GM18520 (cell line): ENCODE measurements at regions not wholly inside any gene's neighbourhood (a gene's known extent, or its start where the extent isn't known, plus 50 kb on each side); places are given as distances from the start of the nearest gene placed in this dataset.

Experiments used
- ATAC-seq: cut with Tn5 transposase; IDR thresholded peaks from one replicate; pipeline ENCODE4 v1.9.1; 2021; ENCODE audit not compliant: unreplicated experiment

DNA sequence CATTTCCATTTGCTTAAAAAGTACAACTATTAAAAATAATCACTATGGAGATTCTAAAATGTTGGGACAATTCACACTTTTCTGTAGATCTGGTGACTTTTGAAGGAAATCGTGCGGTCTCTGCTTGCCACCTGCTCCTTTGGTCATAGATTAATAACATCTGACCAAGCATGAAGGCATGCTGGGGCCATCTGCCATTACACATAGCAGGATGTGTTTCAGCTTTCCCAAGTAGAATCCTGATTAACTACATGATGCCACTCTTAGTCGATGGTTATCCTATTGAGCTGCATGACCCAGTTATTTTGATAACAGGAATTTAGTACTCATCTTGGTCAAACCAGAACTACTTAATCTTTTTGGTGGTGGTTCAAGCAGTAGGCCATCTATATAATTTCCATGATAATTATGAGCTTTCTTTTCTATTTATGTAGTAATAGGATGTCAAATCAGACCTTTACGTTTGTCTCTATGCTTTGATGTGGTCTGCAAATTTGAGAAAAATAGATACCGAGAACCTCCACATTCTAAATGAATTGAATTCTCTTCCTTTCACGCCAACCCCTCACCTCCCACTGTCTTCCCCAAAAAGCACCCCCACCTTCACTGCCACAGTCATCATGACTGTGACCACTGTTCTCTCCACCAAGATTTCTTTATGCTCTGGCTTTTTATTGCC is 158.1 kb downstream of the DIPK2A start:
- ATAC-seq, result no peak

DNA sequence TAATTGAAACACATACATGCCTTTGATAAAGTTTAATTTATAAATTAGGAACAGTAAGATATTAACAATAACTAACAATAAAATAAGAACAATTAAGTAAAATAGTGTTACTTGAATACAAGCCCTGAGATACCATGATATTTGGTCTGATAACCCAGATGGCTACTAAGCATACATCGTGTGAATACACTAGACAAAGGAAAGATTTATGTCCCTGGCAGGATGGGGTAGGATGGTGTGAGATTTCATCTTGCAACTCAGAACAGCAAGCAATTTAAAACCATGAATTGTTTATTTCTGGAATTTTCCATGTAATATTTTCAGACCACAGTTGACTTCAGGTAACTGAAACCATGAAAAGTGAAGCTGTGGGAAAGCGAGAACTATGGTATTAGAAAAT is 169.5 kb downstream of the DIPK2A start:
- ATAC-seq, result no peak

DNA sequence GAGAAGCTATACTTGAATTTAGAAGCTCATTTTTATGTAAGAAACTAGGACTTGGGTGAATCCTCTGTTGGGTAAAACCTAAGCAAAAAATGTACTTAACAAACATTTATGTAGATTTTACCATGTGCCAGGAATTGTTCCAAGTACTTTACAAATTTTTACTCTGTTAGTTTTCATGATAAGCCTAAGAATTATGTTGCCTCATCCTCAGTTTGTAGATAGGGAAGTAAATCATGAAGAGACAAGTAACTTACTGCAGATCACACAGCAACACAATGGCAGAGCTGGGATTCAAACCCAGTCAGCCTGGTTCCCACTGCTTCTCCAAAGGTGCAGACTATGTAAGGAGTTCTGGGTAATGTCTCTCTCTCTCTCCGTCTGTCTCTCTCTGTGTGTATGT is 169.9 kb downstream of the DIPK2A start:
- ATAC-seq, result no peak

DNA sequence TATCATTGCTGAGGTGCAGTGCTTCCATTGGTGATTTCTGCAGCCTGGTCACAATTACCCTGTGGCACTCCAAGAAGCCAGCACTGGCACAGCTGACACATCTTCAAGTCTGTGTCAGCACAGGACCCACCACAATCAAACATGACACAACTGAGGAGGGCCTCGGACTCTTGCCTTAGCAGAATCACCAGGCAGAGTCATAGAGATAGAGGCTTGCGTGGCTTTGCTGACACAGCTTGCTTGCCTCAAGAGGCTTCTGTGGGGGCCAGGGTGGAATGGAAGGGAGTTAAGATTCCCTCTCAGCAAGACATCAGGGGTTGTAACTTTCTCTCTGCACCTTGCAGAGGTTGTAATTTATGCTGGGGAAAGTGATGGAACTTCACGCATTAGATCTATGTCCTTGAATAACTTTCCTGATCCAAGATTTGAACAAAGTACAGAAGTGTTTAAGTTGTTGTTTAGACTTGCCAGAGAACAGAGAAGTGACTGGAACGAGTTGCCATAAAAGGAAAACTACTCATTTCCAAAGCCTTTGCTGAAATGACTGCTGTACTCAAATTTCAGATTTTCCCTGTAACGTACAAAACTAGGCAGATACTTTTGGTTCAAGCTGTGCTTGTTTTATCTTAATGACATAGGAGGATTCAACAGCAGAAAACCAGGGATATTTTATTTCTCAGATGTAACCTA is 170.7 kb downstream of the DIPK2A start:
- ATAC-seq, result no peak

DNA sequence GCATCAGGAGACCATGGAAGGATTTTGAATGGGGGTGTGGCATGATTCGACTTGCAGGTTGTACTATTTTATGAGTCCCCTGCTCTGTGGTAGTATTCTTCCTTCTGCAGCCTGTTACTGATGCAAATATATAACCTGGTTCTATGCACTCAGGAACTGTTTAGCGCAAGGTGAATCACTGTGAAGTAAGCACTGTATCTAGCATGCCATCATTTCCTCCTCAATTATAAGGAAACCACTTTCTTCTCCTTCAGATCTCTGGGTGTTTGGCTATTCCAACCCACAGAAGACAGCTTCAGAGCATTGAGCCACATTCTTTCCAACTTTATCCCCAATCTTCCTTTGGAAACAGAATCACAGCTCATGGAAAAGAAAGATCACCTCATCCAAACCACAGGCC is 176.7 kb downstream of the DIPK2A start:
- ATAC-seq, result no peak

DNA sequence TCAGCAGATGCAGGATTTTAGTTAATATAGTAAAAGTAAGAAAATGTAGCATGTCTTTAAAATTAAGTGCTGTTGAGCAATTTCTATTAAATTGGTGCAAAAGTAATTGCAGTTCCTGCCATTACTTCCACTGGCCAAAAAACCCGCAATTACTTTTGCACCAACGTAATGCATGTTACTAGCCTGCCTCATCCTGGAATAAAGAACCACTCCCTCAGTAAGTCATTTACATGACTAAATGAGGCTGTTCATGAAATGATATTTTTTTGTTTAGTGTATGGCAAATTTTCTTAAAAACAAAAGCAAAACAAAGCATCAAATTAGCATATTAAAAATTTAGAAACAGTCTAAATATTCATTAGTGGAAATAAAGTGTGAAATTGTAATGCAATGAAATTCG is 180.4 kb downstream of the DIPK2A start:
- ATAC-seq, result no peak

DNA sequence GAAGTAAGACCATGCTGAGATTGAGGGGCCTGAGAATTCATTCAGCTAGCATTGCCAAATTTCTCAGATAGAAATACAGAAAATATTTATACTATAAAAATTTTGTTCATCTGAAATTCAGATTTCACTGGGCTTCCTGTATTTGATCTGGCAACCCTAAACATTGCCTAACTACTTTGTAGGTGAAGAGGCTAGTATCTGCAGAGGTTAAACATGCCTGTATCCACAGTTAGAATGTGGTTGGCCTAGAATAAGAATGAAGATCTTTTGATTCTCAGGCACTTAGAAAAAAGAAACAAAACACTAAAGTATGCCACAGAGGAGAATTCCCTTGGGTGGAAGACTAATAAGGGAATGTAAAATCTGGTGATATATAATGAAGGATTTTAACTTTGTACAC is 189.0 kb downstream of the DIPK2A start:
- ATAC-seq, result no peak

DNA sequence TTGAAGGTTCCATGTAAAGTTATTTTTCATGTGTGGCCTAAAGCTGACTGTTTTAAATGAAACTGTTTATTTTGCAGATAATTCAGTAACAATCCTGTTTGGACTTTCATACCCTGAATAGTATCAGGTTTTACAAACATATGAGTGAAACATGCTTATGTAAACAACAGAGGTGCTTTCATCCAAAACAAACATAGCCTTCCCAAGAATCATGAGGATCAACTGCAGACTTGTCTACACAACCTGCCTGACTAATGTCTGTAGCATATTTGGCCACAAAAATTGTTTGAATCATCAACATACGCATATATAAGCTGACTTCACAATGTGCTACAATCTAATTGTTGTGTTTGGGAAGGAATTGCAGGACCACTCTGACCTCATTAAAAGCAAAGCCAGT is 190.4 kb downstream of the DIPK2A start:
- ATAC-seq, result no peak

DNA sequence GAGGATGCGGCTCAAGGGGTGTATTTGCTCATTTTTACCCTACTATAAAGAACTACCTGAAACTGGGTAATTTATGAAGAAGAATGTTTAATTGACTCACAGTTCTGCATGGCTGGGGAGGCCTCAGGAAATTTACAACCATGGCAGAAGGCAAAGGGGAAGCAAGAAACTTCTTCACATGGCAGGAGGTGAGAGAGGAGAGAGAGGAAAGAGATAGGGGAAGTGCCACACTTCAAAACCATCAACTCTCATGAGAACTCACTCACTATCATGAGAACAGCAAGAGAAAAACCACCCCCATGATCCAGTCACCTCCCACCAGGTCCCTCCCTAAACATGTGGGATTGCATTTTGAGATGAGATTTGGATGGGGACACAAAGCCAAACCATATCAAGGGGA is 192.7 kb downstream of the DIPK2A start:
- ATAC-seq, result no peak

DNA sequence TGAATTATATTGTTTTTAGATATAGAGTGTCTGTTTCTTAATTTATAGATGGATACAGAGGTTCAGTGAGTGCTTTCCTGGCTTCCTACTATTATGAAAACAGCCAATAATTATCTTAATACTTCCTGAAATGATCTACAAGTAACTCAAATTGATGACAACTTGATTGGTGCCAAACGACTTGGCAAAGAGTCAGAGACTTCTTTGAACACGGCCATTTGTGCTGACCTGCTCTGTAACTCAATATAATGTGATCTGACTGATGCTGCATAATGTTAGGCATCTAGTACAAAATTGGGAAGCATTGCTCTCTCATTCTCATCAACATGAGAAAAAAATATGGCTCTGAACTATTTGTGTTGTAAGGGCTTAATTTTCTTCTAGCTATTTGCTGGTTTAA is 193.9 kb downstream of the DIPK2A start:
- no peak for ATAC-seq

DNA sequence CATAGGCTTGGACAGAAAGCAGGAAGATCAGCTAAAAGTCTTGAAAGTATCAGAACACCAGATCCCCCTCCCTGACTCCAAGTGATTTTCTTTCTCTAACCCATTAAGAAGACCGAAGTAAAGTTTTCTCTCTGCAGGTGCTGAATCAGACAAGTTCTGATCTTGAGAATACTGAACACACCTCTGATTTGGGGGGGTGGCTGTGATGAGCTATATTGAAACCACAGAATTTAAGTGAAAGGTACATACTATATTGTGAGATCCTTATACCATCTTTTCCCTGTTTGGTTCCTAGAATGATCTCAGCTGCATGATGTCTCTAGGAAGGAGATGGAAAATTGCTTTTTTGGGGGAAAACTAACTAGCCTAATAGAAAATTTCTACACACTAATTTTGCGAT is 196.0 kb downstream of the DIPK2A start:
- no peak for ATAC-seq

DNA sequence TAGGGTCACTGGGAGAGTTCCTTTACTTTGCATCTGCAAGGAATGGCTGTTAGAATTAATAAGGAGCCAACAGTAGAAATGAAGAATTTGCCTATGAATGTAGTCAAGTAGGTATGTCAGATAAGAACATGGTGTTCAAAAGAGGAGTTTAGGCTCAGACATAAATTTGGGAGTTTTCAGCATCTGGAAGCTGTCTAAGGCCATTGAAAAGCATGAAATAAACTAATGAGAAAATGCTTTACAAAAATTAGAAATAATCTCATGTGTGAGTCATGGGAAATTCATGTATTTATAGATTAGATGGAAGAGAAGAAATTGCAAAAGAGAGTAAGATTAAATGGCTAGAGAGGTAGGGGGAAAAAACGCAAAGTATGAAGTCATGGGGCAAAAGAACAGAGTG is 201.9 kb downstream of the DIPK2A start:
- no peak for ATAC-seq

DNA sequence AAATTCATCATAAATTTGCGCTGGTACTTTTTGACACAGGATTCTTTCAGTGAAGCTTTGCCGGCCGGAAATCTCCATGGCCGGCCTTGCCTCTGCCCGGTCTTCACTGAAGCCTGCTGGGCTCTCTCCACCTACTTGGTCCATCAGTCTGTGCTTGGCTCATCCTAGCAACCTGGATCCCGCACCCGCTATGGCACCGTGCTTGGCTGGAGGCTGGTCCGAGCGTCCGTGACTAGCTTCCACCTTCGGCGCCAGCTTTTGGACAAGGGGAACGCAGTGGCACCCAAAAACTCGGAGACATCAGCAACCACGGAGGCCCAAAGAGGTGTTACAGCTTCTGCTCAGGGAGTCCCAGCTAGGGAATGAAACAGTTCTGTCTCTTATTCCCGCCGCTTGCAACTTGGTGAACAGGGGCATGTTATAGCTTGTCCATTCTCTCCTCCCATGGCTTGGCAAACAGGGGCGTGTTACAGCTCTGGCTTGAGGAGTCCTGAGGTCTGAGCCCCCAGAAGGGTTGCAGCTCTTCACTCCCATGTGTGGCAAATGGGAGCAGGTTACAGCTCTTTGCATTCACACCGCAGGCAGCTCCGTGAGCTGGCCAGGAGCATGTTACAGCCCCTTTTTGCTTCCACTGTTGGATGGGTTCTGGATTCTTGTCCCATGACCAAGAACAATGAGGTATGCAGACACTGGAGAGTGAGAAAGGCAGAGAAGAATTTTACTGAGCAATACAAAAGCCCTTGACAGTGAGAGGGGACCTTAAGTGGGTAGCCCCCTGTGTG is 204.2 kb downstream of the DIPK2A start:
- no peak for ATAC-seq

DNA sequence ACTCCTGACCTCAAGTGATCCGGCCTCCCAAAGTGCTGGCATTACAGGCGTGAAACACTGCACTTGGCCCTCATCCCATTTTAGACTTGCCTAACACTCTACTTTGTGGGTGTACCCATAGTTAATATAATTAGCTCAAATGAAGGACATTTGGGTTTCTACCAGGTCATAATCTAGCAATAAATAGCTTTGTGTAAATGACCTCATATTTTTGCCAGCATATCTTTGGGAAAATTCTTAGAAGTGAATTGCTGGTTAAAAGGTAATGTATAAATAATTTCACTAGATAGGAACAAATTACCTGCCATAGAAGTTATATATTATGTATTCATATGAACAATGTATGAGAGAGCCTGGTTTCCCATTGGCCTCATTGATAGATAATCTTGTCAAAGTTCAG is 206.0 kb downstream of the DIPK2A start:
- ATAC-seq, result no peak

DNA sequence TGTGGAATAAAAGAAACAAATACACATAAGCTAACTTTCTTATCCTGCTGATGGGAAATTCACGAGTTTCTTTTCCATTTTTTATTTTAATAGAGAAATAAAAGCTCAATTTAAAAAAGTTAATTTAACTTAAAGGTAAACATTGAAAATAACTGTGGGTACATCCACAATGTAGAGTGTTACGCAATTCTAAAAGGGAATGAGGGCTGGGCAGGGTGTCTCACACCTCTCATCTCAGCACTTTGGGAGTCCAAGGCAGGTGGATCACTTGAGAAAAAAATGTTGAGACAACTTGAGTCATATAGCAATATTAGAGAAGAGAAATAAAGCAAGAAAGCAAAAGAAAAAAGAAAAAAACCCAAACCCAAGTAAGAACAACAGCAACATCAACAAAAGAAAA is 207.0 kb downstream of the DIPK2A start:
- no peak for ATAC-seq

DNA sequence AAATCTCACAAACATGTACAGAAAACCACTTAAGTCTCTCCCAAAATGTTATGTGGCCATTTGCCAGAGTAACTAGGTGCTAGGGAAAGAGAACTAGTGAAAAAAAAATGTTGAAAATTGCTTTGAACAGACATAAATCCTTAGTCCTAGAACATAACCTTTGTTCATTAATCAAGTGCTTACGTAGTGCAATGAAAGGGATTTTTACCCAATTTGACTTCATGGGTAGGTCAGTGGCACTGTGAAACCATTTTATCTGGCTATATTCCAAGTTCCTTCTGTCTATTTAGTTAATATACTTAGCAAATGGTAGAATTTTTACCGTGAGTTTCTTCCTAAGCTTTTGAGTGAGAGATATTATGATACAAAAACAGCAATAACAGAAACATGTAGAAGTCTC is 209.4 kb downstream of the DIPK2A start:
- ATAC-seq, result no peak

DNA sequence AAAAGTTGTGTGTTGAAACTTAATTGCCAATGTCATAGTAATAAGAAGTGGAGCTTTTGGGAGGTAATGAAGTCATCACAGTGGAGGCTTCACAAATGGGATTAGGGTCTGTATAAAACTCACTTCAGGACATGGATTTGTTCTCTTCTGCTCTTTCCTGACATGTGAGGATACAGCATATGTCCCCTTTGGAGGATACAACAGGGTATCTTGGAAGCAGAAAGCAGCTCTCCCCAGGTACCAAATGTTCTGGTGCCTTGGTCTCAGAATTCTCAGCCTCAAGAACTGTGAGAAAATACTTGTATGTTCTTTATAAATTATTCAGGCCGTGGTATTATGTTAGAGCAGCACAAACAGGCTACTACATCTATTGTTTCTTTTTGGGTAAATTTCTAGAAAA is 210.9 kb downstream of the DIPK2A start:
- no peak for ATAC-seq

DNA sequence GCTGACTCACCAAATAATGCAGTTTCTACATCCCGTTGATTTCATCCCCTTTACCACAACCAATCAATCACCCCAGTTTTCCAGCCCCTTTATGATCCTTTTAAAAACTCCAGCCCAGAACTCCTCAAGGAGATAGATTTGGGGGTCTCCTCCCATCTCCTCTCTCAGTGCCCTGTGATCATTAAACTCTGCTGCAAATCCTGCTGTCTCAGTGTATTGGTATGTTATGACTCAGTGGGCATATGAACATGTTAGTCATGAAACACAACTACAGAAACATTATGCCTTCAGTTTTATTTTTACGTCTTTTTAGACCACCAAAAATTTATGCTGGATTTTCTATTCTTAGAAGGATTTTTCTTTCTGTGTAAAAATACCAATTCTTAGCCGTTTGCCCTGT is 213.7 kb downstream of the DIPK2A start:
- no peak for ATAC-seq

DNA sequence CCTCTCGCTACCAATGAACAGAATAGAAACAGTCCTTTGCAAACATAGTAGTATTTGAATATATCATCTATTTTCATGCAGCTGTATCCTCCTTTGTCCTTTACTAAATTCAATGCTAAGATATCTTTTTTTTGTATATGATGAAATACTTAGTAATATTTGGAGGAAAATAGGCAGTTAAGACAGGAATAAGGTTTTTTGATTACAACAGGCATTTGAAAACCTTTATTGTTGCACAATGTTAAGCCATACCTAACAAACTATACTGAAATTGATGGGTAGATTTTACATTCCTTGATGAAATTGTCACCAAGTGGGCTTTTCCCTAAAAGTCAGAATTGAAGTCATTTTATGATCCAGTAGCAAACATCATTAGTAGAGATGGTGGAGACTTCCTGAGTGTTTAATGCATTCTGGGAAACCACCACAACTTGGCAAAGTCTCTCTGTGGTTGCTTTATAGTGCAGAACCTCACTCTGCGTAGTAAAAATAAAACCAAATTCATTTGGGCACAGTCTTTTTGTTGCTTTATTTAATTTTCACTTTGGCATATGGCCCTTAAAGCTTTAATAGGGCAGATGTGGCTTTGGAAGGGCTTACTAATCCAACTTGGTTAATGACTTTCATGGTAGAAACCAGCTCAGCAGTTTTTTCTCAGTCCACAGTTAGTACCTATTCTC is 216.0 kb downstream of the DIPK2A start:
- ATAC-seq, result no peak

DNA sequence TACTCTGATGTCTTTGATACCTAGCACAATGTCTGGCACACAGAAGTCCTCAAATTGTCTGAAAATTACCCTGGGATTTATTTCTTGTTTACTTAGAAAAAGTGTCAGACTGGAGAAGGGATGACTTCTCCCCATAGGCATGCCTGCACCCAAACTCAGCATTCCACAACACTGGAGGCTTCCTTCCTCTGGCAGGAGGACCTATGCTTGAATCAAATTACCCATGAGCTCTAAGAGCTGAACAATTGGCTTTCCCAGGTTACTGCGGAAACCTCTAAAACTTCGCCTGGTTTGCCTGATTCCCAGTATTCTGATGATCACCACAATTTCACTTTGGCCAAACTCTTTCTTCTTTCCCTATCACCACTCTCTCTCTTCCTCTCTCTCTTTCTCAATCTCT is 217.4 kb downstream of the DIPK2A start:
- no peak for ATAC-seq

DNA sequence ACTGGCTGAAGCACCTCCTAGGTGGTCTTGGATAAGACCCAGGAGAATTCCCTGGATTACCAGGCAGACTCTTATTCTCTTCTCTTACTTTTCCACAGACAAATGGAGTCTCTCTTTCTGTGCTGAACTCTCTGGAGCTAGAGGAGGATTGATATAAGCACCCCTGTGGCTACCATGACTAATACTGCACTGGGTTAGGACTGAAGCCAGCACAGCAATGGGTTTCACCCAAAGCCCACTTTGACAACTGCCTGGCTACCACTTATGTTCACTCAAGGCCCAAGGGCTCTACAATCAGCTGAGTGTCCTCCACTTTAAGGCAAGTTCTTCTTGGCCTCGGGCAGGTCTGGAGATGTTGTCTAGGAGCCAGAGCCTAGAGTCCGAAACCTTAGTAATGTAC is 225.5 kb downstream of the DIPK2A start:
- no peak for ATAC-seq

DNA sequence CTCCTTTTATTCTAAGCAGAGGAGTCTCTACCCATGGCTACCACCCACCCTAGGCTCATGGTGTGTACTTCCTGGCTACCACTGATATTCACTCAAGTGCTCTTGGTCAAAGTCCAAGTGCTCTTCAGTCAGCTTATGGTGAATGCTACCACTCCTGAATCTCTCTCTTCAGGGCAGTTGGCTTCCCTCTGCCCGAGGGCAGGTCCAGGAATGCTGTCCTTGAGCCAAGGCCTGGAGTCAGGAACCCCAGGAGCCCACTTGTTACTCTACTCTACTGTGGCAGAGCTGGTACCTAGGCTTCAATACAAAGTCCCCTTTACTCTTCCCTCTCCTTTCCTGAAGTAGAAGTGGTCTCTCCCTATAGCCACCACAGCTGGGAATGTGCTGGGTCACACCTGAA is 226.0 kb downstream of the DIPK2A start:
- no peak for ATAC-seq
